ENCODE measurements at regions not wholly inside any gene's neighbourhood (a gene's known extent, or its start where the extent isn't known, plus 50 kb on each side); places are given as distances from the start of the nearest gene placed in this dataset.

DNA sequence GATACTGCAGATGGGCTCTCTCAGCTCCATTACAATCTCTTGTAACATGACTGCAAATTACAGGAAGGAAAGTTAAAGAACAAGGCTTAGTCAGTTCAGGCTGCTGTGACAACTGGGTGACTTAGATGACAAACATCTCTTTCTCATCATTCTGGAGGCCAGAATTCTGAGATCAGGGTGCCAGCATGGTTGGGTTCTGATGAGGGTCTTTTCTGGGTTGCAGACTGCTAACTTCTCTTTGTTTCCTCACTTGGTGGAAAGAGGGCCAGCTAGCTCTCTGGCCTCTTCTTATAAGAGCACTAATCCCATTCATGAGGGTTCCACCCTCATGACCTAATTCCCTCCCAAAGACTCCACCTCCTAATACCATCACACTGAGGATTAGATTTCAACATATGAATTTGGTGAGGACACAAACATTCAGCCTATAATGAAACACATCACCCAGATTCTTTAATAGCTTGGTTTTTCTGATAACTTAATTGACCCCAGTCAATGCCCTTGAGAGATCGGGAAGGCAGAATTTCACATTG is 73.6 kb upstream of the MAMDC2 start:
- H3K4me3 ChIP-seq (ENCODE audit: low read depth, low read length) = no peak overlapping the region
- TF ChIP-seq, protein P1, sequence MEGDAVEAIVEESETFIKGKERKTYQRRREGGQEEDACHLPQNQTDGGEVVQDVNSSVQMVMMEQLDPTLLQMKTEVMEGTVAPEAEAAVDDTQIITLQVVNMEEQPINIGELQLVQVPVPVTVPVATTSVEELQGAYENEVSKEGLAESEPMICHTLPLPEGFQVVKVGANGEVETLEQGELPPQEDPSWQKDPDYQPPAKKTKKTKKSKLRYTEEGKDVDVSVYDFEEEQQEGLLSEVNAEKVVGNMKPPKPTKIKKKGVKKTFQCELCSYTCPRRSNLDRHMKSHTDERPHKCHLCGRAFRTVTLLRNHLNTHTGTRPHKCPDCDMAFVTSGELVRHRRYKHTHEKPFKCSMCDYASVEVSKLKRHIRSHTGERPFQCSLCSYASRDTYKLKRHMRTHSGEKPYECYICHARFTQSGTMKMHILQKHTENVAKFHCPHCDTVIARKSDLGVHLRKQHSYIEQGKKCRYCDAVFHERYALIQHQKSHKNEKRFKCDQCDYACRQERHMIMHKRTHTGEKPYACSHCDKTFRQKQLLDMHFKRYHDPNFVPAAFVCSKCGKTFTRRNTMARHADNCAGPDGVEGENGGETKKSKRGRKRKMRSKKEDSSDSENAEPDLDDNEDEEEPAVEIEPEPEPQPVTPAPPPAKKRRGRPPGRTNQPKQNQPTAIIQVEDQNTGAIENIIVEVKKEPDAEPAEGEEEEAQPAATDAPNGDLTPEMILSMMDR (conservative IDR thresholded peaks at IDR 0.05; ENCODE audit: low read depth, low read length) = no peak
- DNase-seq (ENCODE audit: low read depth) = no peak

DNA sequence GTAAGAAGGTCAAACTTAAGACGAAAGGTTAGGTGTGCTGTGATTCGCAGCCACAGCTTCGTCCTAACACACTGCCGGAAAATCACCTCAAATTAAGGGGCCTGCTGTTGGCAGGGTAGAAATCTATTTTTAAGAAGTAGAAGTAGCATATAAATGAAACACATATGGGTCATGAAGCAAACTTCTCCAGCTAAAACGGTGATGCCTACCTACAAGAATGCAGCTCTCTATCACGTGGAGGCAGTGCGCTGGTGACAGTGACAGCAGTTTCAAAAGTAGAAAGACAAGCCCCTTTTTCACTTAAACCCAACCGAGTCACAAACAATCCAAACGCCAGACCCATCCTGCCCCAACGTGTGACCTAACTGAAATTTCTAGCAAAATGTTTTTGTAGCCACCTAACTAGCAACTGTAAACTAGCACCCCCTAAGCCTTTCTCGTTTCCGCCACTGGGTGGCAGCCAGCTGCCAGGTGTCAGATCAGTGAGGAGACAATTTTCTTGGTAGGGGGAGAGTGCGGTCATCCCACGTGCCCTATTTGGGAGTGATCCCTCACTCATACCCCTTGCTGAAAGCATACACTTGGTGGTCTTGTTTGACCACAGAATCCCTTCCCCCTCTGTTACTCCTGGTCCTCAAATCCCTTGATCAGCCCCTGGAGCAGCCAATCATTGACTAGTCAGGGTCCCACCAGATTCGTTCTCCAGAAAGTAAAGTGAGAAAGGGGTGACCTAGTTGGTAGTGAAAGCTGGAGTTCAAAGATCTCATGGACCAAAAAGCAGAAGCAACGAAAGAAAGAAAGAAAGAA is 71.8 kb upstream of the MAMDC2 start:
- DNase-seq (ENCODE audit: low read depth) = no peak
- TF ChIP-seq, protein P1 (conservative IDR thresholded peaks at IDR 0.05; ENCODE audit: low read depth, low read length) = peak; percentile 97
- no peak overlapping the region for H3K4me3 ChIP-seq (ENCODE audit: low read depth, low read length)

DNA sequence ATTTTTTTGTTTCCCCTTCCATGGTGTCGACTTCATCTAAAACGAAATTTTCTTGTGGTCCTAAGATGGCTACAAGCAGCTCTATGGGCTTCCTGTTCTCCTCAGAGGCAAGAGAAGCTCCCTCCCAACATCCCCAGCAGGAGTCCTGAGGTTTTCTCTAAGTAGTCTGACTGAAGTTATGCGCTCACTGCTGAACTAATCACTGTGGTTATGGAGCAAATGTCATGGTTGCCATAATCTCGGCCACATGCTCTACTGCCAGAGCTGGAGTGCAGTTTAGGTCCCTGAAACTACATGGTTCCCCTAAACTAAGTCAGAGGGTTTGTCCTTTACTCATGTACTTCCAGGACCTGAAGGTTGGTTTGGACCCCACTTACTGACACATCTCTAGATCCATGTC is 68.0 kb upstream of the MAMDC2 start:
- TF ChIP-seq, protein P1 (conservative IDR thresholded peaks at IDR 0.05; ENCODE audit: low read depth, low read length) = no peak
- DNase-seq (ENCODE audit: low read depth) = no peak
- H3K4me3 ChIP-seq (ENCODE audit: low read depth, low read length) = no peak overlapping the region

DNA sequence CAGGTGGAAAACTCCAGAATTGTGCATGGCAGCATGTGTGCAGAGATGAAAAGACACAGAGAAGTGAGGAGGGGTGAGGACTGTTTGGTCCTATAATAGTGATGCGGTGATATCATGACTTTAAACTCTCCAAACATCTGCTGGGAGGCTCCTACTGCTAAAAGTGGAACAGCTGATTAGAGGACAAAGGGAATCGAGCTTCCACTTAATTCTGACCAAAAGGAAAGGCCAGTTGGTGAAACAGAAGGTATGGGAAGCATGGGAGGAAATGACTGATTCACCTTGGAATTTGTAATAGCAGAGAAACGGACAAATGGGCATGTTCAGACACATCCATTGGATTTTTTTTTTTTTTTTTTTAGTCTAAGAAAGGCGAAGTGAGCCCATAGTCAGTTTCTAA is 67.5 kb upstream of the MAMDC2 start:
- DNase-seq (ENCODE audit: low read depth) = peak; percentile 48
- H3K4me3 ChIP-seq (ENCODE audit: low read depth, low read length) = no peak overlapping the region
- TF ChIP-seq, protein P1 (conservative IDR thresholded peaks at IDR 0.05; ENCODE audit: low read depth, low read length) = no peak

DNA sequence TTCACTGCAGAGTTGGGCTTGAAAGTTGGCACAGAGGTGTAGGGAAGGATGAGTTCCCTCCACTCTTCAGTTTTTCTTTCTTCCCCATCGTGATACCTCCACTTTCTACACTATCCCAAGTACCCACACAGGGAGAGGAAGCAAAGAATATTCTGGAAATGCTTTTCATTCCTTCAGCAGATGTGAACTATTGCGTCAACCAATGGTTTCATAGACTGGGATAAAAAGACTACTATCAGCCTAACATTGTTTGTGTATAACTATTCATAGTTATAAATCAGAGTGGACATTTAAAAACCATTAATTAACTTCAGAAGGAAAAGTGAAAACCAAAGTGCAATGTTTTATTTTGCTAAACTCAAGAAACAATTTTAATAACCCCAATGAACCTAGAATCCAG is 63.6 kb upstream of the MAMDC2 start:
- TF ChIP-seq, protein P1 (conservative IDR thresholded peaks at IDR 0.05; ENCODE audit: low read depth, low read length) = no peak
- no peak overlapping the region for H3K4me3 ChIP-seq (ENCODE audit: low read depth, low read length)
- no peak for DNase-seq (ENCODE audit: low read depth)

DNA sequence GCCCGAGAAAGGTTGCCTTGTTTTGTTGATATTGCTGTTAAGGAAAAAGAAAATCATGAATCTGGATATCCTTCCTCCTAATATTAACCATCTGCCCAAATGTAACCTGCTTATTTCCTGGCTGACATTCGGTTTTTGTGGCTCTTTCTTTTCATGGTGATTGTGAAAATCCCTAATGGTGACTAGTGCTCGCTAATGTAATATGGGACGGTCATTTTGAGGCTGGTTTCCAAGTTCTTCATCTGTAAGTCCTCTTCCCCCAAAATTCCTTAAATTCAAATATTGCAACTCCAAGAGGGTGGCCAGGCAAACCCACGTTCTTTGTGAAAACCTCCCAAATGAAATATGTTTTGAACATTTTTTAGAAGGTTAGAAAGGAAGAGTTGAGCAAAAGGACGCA is 63.1 kb upstream of the MAMDC2 start:
- no peak for DNase-seq (ENCODE audit: low read depth)
- TF ChIP-seq, protein P1 (conservative IDR thresholded peaks at IDR 0.05; ENCODE audit: low read depth, low read length) = no peak
- H3K4me3 ChIP-seq (ENCODE audit: low read depth, low read length) = no peak overlapping the region
